Hippocampal formation (tissue), 2 donors: ENCODE measurements at regions not wholly inside any gene's neighbourhood (a gene's known extent, or its start where the extent isn't known, plus 50 kb on each side); places are given as distances from the start of the nearest gene placed in this dataset.
"Not testable (repeated sequence)": the region's sequence is repeated elsewhere in the genome, so short reads cannot be mapped to it uniquely, and the experiment has no call there.

Experiments used
- DNase-seq, 2 donors: peaks; one replicate each; lab custom pipeline; 2025; lab: John Stamatoyannopoulos, UW

DNA sequence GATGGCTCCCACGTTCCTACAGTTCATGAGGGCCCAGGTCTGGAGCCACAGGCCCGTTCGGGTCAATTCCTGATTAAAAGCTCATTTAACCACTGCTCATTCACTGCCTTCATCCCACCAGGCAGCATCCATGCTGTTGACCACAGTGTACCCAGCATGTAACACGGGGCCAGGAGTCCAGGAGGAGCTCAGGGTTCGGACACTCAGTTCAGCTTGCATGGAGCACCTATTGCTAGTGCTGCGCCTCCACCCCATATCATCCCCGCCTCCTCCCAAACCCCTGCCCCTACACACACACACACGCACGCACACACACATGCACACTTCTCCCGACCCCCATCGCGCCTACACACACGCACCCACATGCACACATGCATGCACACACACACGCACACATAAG lies 72.9 kb upstream of the SNTG2 start:
- no peak for DNase-seq

GRCh38 chr2:875687-876615 lies 74.7 kb upstream of the SNTG2 start:
- no peak for DNase-seq

- no peak for DNase-seq
These were observed 76.7 kb upstream of the SNTG2 start for GRCh38 chr2:873651-874580.

GRCh38 chr2:873027-873426 lies 77.6 kb upstream of the SNTG2 start:
- DNase-seq: no peak

DNA sequence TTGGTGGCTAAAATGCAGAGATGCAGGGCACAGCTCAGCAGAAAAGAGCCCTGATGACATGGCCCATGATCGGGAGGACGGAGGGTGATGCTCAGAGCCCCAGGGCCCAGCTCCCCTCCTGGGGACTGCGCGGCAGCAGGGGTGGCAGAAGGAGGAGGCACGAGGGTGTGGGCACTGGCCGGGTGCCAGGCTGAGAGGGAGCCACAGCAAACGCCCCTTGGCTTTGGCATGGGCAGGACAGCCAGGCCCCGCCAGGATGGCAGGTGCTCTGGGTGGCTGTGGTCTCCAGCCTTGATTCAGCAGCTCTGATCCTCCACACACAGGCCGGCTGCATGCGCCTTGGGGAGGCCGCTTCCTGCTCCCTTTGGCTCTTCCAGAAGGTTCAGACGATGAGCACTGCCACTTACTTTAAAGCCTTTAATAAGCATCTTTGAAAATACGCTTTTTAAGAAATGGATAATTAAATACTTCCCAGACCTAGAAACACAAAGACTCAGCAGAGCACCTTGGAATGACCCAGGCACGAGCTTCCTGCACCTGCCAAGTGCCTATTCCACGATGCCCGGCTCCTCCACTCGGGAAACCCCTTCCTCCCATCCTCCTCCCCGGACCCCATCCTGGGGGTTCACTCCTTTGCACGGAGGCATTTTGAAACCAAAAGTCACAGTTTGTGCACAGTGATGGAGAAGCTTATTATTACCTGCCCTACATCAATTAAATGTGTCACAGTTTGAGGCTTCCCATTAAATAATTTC lies 78.5 kb upstream of the SNTG2 start:
- DNase-seq: no peak

DNA sequence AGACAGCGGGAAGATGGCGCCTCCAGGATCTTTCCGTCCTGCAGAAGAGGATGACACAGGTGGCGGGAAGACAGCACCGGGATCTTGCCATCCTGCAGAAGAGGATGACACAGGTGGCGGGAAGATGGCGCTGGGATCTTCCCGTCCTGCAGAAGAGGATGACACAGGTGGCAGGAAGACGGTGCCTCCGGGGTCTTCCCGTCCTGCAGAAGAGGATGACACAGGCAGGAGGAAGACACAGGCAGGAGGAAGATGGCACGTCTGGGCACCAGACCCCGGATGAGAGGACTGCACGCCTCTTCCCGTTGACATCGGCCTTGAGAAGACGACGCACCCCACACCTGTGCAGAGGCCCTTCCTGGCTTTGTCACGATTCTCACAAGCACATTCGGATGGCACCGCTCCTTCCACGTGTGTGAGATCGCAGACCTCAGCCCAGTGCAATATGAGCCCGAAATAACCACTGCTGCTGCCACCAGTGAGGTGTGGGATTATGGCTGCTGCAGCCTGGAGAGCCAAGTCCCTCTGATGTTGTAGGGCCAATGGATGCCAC lies 79.4 kb upstream of the SNTG2 start:
- DNase-seq: no peak

DNA sequence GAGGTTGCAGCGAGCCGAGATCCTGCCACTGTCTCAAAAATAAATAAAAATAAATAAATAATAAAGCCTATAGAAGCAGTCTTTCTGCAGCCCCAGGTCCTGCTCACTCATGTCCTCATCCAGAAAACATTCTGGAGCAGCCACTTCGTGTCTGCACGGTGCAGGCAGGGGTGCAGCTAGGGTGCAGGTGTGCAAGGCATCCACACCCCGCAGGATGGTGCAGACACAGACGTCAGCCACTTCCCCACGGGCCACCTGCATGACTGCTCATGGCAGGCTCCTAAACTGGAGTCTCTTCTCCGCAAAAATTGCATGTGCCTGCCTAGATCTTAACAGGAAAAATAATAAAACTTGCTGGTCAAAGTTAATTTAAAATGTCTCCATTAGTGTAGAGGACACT lies 80.2 kb upstream of the SNTG2 start:
- no peak for DNase-seq

DNA sequence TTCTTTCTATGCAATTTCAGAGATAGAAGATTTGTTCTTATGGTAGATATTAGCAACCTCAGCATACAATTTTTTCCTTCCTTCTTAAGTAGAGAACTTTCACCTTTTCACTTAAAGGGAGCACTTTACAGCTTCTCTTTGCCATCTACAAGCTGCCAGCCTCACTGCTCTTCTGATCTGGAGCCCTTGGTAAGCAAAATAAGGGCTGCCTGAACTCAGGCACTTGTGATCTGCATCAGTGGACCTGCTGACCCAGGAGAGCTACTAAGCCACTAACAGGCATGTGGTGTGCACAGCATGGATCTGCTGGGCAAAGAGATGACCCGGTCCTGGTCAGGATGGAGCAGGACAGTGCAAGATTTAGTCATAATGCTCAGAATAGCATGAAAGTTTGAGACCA lies 80.8 kb upstream of the SNTG2 start:
- DNase-seq: no peak

DNA sequence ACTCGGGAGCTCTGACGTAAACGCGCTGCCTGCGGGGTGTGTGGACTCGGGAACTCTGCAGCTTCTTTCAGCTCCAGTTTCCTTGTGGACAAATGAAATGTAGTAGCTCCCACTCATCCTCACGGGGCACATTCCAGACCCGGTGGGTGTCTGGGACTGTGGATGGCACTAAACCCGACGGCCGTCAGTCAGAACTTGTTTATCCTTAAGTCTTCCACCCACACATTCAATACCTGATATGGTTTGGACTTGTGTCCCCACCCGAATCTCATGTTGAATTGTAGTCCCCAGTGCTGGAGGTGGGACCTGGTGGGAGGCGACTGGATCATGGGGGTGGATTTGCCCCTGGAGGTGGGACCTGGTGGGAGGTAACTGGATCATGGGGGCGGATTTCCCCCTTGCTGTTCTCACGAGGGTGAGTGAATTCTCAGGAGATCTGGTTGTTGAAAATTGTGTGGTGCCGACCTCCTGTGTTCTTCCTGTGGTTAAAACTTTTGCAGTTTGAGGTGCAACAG lies 81.2 kb upstream of the SNTG2 start:
- no peak for DNase-seq

DNA sequence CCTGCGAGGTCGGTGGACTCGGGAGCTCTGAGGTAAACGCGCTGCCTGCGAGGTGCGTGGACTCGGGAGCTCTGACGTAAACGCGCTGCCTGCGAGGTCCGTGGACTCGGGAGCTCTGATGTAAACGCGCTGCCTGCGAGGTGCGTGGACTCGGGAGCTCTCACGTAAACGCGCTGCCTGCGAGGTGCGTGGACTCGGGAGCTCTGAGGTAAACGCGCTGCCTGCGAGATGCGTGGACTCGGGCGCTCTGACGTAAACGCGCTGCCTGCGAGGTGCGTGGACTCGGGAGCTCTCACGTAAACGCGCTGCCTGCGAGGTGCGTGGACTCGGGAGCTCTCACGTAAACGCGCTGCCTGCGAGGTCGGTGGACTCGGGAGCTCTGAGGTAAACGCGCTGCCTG lies 81.8 kb upstream of the SNTG2 start:
- DNase-seq: not testable (repeated sequence)

DNA sequence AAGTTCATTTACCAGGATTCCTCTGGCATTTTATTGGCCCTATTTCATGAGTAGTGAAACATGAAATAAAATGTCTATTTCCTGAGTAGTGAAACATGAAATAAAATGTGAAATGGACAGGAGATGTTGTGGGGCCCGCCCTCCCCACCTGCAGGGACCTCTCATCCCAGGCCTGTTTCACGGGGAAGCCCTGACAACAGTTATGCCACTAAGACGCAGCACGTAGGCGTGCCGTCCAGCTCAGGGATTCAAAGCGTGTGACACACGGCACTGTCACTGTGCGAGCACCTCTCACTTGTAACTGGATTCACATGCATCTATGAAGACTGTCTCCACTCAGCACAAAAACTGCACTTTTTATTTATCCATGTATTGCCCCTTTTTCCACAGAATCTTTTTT lies 83.4 kb upstream of the SNTG2 start:
- DNase-seq: no peak

- no peak for DNase-seq
These were observed 83.8 kb upstream of the SNTG2 start for GRCh38 chr2:866887-867286.

- no peak for DNase-seq
These were observed 84.5 kb upstream of the SNTG2 start for GRCh38 chr2:866009-866680.

GRCh38 chr2:864501-865106 lies 86.0 kb upstream of the SNTG2 start:
- no peak for DNase-seq

- DNase-seq: no peak
These were observed 86.8 kb upstream of the SNTG2 start for GRCh38 chr2:863732-864450.

DNA sequence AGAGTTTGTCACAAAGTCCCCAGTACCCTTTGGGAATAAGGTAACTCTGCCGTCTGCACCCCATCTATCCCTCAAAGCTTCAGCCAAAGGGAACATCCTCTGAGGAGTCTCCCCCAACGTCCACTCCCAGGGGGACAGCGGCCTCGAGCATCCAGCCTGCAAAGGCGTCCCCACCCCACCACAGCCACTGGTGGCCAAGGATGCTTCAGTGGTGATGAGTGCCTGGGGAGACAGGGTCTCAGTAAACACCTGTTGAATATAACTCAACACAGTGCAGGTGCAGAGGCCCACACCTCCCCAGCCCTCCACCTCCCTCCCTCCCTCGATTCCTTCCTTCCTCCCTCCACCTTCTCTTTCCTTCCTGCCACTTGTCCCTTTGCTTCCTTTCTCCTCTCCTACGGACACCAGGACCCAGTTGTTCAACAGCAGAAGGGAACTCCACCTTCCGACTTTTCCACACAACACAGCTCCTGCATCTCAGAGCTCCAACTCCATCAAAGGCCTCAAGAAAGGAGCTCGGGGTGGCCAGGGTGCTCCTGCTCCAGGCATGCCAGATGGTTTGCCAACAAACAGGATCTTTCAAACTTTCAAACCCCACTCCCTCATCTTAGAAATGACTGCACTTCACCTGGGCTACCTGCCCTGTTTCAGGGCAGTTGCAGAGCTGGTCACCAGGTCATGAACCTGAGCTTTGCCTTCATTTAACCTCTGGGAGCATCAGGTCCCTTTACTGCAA lies 87.8 kb upstream of the SNTG2 start:
- no peak for DNase-seq

GRCh38 chr2:862355-862687 lies 88.3 kb upstream of the SNTG2 start:
- DNase-seq: no peak

- DNase-seq: no peak
These were observed 88.8 kb upstream of the SNTG2 start for GRCh38 chr2:861655-862354.
